ENCODE measurements at regions not wholly inside any gene's neighbourhood (a gene's known extent, or its start where the extent isn't known, plus 50 kb on each side); places are given as distances from the start of the nearest gene placed in this dataset.

DNA sequence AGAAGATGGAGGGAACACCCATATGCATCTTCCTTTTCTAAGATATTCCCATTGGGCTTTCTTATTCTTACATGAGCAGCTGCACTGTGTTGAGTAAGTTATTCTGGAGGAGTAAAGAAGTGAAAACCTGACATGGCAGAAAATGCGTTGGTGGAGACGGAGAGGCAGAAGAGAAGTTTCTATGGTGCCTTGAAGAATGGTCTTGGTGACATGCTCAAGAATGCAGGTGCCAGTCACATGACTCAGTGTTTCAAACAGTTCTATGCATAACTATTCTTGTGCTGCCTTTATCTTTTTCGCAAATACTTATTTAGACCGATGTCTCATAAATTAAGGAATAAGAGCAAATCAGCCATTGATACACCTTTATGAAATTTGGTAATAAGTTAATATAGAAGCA lies 377.8 kb upstream of the IRX2 start:
- TF ChIP-seq POLR2A (IDR thresholded peaks at IDR 0.05) (no peak), CTCF (IDR thresholded peaks at IDR 0.05) (no peak)

All from body of pancreas (tissue), 4 donors.